GM19240 (cell line): ENCODE measurements at regions not wholly inside any gene's neighbourhood (a gene's known extent, or its start where the extent isn't known, plus 50 kb on each side); places are given as distances from the start of the nearest gene placed in this dataset.

ENCODE experiments used
- DNase-seq: peaks from one replicate; pipeline ENCODE4 v3.0.0; 2011; ENCODE audit warnings: low spot score; ENCODE audit not compliant: insufficient read length

DNA sequence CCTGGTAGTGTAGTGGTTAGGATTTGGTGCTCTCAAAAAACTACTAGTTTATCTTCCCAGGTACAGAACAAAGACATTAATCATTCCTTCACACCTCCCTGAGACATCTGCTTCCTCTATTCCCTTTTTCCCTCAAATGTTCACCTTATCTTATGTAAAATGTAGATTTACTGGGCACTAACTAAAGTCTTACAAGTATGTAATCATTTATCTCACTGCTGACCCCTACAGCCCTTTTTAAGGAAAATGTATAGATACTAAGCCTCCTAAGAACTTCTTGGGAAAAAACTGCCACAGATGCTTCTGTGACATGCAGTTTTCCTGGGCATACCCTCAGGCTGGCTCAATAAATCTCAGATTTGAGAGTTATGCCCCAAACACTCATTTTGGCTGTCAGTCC is 50.8 kb upstream of the NEK7 start:
- no peak for DNase-seq
